NCI-H146 (cell line): ENCODE measurements at regions not wholly inside any gene's neighbourhood (a gene's known extent, or its start where the extent isn't known, plus 50 kb on each side); places are given as distances from the start of the nearest gene placed in this dataset.

Experiments used
- DNase-seq: peaks from one replicate; lab custom pipeline; 2025; lab: John Stamatoyannopoulos, UW

GRCh38 chr15:69712991-69713390 lies 260.4 kb downstream of the RPLP1 start:
- no peak for DNase-seq

- DNase-seq, result no peak
Measured at GRCh38 chr15:69713726-69714559, 261.3 kb downstream of the RPLP1 start.

- no peak for DNase-seq
Measured at GRCh38 chr15:69715210-69715609, 262.6 kb downstream of the RPLP1 start.

GRCh38 chr15:69718436-69718835 lies 265.8 kb downstream of the RPLP1 start:
- no peak for DNase-seq

GRCh38 chr15:69718916-69719315 lies 266.3 kb downstream of the RPLP1 start:
- no peak for DNase-seq

- no peak for DNase-seq
Measured at GRCh38 chr15:69719527-69720240, 267.1 kb downstream of the RPLP1 start.

- no peak for DNase-seq
Measured at GRCh38 chr15:69720536-69720935, 267.9 kb downstream of the RPLP1 start.

GRCh38 chr15:69722924-69723323 lies 270.3 kb downstream of the RPLP1 start:
- no peak for DNase-seq

- DNase-seq, result no peak
Measured at GRCh38 chr15:69723404-69724096, 270.9 kb downstream of the RPLP1 start.

- no peak for DNase-seq
Measured at GRCh38 chr15:69724333-69724732, 271.7 kb downstream of the RPLP1 start.

- no peak for DNase-seq
Measured at GRCh38 chr15:69725275-69725674, 272.7 kb downstream of the RPLP1 start.

GRCh38 chr15:69725957-69726356 lies 273.3 kb downstream of the RPLP1 start:
- DNase-seq, result no peak

GRCh38 chr15:69727121-69727924 lies 274.7 kb downstream of the RPLP1 start:
- DNase-seq, result peak; percentile 50

GRCh38 chr15:69729167-69729748 lies 276.6 kb downstream of the RPLP1 start:
- no peak for DNase-seq

GRCh38 chr15:69730281-69731080 lies 277.9 kb downstream of the RPLP1 start:
- no peak for DNase-seq

- DNase-seq, result no peak
Measured at GRCh38 chr15:69731081-69731330, 278.4 kb downstream of the RPLP1 start.

GRCh38 chr15:69731581-69731980 lies 279.0 kb downstream of the RPLP1 start:
- DNase-seq, result no peak

GRCh38 chr15:69732133-69732532 lies 279.5 kb downstream of the RPLP1 start:
- no peak for DNase-seq

- DNase-seq, result no peak
Measured at GRCh38 chr15:69734699-69735098, 282.1 kb downstream of the RPLP1 start.

GRCh38 chr15:69735121-69735520 lies 282.5 kb downstream of the RPLP1 start:
- no peak for DNase-seq

GRCh38 chr15:69736161-69736560 lies 283.5 kb downstream of the RPLP1 start:
- DNase-seq, result peak; percentile 4
